ENCODE measurements at regions not wholly inside any gene's neighbourhood (a gene's known extent, or its start where the extent isn't known, plus 50 kb on each side); places are given as distances from the start of the nearest gene placed in this dataset.

GRCh38 chr4:13944095-13944511, 316.6 kb upstream of the BOD1L1 start:
- no peak for DNase-seq
- no peak overlapping the region for H3K4me3 Mint-ChIP-seq
- TF ChIP-seq CTCF (IDR thresholded peaks at IDR 0.05): no peak
- H3K27me3 Mint-ChIP-seq (ENCODE audit: low read depth, poor library complexity): peaks cover 3% of the 10 kb centered on the region
- H3K4me1 Mint-ChIP-seq: no peaks in the 10 kb centered on the region
- H3K9me3 Mint-ChIP-seq: no peaks in the 10 kb centered on the region
- no peaks in the 10 kb centered on the region for H3K36me3 Mint-ChIP-seq (ENCODE audit: low read depth)
- H3K27ac Mint-ChIP-seq: no peak overlapping the region

GRCh38 chr4:13947921-13948320, 320.4 kb upstream of the BOD1L1 start:
- Mint-ChIP-seq H3K27me3 (ENCODE audit: low read depth, poor library complexity) (peaks cover 7% of the 10 kb centered on the region), H3K27ac (no peak overlapping the region), H3K36me3 (ENCODE audit: low read depth) (no peaks in the 10 kb centered on the region), H3K4me3 (no peak overlapping the region), H3K9me3 (no peaks in the 10 kb centered on the region), H3K4me1 (no peaks in the 10 kb centered on the region)
- DNase-seq: no peak
- TF ChIP-seq CTCF (IDR thresholded peaks at IDR 0.05): no peak

- Mint-ChIP-seq H3K36me3 (ENCODE audit: low read depth) (no peaks in the 10 kb centered on the region), H3K9me3 (no peaks in the 10 kb centered on the region), H3K4me3 (no peak overlapping the region), H3K27me3 (ENCODE audit: low read depth, poor library complexity) (peaks cover 11% of the 10 kb centered on the region), H3K4me1 (no peaks in the 10 kb centered on the region), H3K27ac (no peak overlapping the region)
- DNase-seq: no peak
- TF ChIP-seq CTCF (IDR thresholded peaks at IDR 0.05): no peak
These were observed 323.0 kb upstream of the BOD1L1 start for GRCh38 chr4:13950491-13950890.

GRCh38 chr4:13953083-13953482, 325.6 kb upstream of the BOD1L1 start:
- no peak overlapping the region for H3K4me3 Mint-ChIP-seq
- DNase-seq: no peak
- TF ChIP-seq CTCF (IDR thresholded peaks at IDR 0.05): no peak
- H3K36me3 Mint-ChIP-seq (ENCODE audit: low read depth): no peaks in the 10 kb centered on the region
- H3K9me3 Mint-ChIP-seq: no peaks in the 10 kb centered on the region
- H3K4me1 Mint-ChIP-seq: no peaks in the 10 kb centered on the region
- H3K27me3 Mint-ChIP-seq (ENCODE audit: low read depth, poor library complexity): peaks cover 9% of the 10 kb centered on the region
- no peak overlapping the region for H3K27ac Mint-ChIP-seq

GRCh38 chr4:13955551-13955950, 328.0 kb upstream of the BOD1L1 start:
- Mint-ChIP-seq H3K27me3 (ENCODE audit: low read depth, poor library complexity) (peaks cover 9% of the 10 kb centered on the region), H3K4me1 (no peaks in the 10 kb centered on the region), H3K9me3 (no peaks in the 10 kb centered on the region), H3K27ac (no peak overlapping the region), H3K4me3 (no peak overlapping the region), H3K36me3 (ENCODE audit: low read depth) (no peaks in the 10 kb centered on the region)
- no peak for TF ChIP-seq CTCF (IDR thresholded peaks at IDR 0.05)
- no peak for DNase-seq

- H3K9me3 Mint-ChIP-seq: no peaks in the 10 kb centered on the region
- H3K36me3 Mint-ChIP-seq (ENCODE audit: low read depth): no peaks in the 10 kb centered on the region
- H3K27me3 Mint-ChIP-seq (ENCODE audit: low read depth, poor library complexity): peaks cover 14% of the 10 kb centered on the region
- DNase-seq: no peak
- no peak for TF ChIP-seq CTCF (IDR thresholded peaks at IDR 0.05)
- no peak overlapping the region for H3K27ac Mint-ChIP-seq
- H3K4me1 Mint-ChIP-seq: no peaks in the 10 kb centered on the region
- H3K4me3 Mint-ChIP-seq: no peak overlapping the region
These were observed 329.4 kb upstream of the BOD1L1 start for GRCh38 chr4:13956947-13957346.
